Thyroid gland (tissue), 4 donors: ENCODE measurements at regions not wholly inside any gene's neighbourhood (a gene's known extent, or its start where the extent isn't known, plus 50 kb on each side); places are given as distances from the start of the nearest gene placed in this dataset.

Experiments
- DNase-seq, 2 donors: peaks; one replicate each; pipeline ENCODE4 v3.0.0-alpha.2; 2019
- H3K27ac ChIP-seq, 3 donors: fragments of 200-600 bp; sonication (generic); 1 replicate in 2 of 3; 2 replicates in 1 of 3; pipeline ENCODE4 v1.5.1; 2016 to 2019; ENCODE audit warnings: mild to moderate bottlenecking in 1 of 3, moderate library complexity in 1 of 3
- H3K27me3 ChIP-seq: fragments of 200-600 bp; sonication (generic); one replicate; pipeline ENCODE4 v1.5.1; 2019
- H3K36me3 ChIP-seq, 2 donors: fragments of 200-600 bp; sonication (generic); one replicate each; pipeline ENCODE4 v1.5.1; 2016 to 2019
- H3K4me1 ChIP-seq, 2 donors: fragments of 200-600 bp; sonication (generic); one replicate each; pipeline ENCODE4 v1.5.1; 2017 to 2019
- H3K4me3 ChIP-seq, 3 donors: fragments of 200-600 bp; sonication (generic); replicated peaks in 1 of 3; 1 replicate in 2 of 3; 2 replicates in 1 of 3; pipeline ENCODE4 v1.5.1; 2016; ENCODE audit warnings: mild to moderate bottlenecking in 1 of 3
- H3K9me3 ChIP-seq: fragments of 200-600 bp; sonication (generic); one replicate; pipeline ENCODE4 v1.5.1; 2017
- POLR2A ChIP-seq, 2 donors: fragments of 450-650 bp; IDR thresholded peaks; one replicate each; pipeline ENCODE4 v1.6.1; 2017; ENCODE audit warnings: antibody characterized with exemption in 2 of 2, mild to moderate bottlenecking in 2 of 2, moderate library complexity in 1 of 2
- WGBS, 2 donors: methylation state at CpG; one replicate each; pipeline ENCODE4 v1.1.5; 2017; 5-methylcytosine and 5-hydroxymethylcytosine counted together
- intact Hi-C: fragments of 100-400 bp; cut with DNase I; formaldehyde crosslinking; loops from one replicate; pipeline ENCODE4 v1.15.1; 2023
- TF ChIP-seq, protein P1 (sequence below), 6 experiments: fragments of 200-600 bp in 3 of 6; fragments of 450-650 bp in 3 of 6; sonication (generic) in 3 of 6; IDR thresholded peaks; one replicate each; pipeline ENCODE4 v1.5.1; 2016 to 2019; ENCODE audit warnings: antibody characterized with exemption in 6 of 6, mild to moderate bottlenecking in 2 of 6, inconsistent platforms in 1 of 6, moderate library complexity in 1 of 6

DNA sequence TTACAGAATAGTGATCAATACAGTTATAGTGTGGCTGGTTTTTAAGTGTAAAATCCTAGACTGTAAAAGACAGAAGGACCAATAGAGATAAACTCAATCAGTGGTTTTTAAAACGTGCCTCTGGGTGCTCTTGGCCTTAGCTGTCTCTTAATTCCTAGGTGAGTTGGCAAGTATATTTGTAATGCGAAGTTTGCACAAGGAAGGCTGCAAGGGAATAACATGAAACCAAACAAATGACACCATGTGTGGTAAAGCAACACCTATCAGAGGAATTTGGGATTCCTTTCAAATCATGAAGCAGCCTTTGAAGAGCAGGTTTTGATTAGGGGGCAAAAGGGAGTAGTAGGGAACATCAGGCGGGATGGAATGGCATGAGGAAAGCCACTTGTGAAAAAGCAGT is 284.6 kb downstream of the INHBA start:
- Histone ChIP-seq H3K27ac (no peak overlapping the region), H3K4me3 (no peak overlapping the region), H3K36me3 (no peaks in the 10 kb centered on the region), H3K4me1 (no peaks in the 10 kb centered on the region), H3K9me3 (no peaks in the 10 kb centered on the region), H3K27me3 (no peaks in the 10 kb centered on the region)
- TF ChIP-seq, protein P1, sequence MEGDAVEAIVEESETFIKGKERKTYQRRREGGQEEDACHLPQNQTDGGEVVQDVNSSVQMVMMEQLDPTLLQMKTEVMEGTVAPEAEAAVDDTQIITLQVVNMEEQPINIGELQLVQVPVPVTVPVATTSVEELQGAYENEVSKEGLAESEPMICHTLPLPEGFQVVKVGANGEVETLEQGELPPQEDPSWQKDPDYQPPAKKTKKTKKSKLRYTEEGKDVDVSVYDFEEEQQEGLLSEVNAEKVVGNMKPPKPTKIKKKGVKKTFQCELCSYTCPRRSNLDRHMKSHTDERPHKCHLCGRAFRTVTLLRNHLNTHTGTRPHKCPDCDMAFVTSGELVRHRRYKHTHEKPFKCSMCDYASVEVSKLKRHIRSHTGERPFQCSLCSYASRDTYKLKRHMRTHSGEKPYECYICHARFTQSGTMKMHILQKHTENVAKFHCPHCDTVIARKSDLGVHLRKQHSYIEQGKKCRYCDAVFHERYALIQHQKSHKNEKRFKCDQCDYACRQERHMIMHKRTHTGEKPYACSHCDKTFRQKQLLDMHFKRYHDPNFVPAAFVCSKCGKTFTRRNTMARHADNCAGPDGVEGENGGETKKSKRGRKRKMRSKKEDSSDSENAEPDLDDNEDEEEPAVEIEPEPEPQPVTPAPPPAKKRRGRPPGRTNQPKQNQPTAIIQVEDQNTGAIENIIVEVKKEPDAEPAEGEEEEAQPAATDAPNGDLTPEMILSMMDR (IDR thresholded peaks at IDR 0.05), result no peak
- TF ChIP-seq POLR2A (IDR thresholded peaks at IDR 0.05), result no peak
- no peak for DNase-seq
- intact Hi-C loops, result no loop called here
- 73 to 80% methylated on average over 3 of the region's 3 CpGs for WGBS, 2 donors

DNA sequence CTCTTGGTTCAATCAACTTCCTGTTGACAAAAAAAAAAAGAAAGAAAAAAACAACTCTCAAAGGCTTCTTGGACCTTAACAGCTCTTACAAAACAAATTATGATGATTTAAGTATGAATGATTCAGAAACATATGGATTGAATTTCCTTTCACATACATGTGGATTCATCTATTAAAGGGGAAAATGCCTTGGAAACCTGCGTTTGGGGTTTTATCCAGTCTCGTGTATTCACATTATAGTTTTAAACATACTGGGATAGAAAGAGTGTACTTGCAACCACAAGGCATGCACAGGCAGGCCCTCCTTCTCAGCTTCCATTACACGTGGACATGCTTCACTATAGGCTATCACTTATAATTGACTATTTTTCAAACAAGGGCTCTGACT is 286.7 kb downstream of the INHBA start:
- Histone ChIP-seq H3K4me3 (no peak overlapping the region), H3K27me3 (no peaks in the 10 kb centered on the region), H3K36me3 (no peaks in the 10 kb centered on the region), H3K4me1 (no peaks in the 10 kb centered on the region), H3K9me3 (no peaks in the 10 kb centered on the region), H3K27ac (no peak overlapping the region)
- WGBS, 2 donors, result 85 to 92% methylated on average over 3 of the region's 3 CpGs
- DNase-seq, result no peak
- TF ChIP-seq, protein P1 (IDR thresholded peaks at IDR 0.05), result no peak
- no peak for TF ChIP-seq POLR2A (IDR thresholded peaks at IDR 0.05)
- intact Hi-C loops, result no loop called here

DNA sequence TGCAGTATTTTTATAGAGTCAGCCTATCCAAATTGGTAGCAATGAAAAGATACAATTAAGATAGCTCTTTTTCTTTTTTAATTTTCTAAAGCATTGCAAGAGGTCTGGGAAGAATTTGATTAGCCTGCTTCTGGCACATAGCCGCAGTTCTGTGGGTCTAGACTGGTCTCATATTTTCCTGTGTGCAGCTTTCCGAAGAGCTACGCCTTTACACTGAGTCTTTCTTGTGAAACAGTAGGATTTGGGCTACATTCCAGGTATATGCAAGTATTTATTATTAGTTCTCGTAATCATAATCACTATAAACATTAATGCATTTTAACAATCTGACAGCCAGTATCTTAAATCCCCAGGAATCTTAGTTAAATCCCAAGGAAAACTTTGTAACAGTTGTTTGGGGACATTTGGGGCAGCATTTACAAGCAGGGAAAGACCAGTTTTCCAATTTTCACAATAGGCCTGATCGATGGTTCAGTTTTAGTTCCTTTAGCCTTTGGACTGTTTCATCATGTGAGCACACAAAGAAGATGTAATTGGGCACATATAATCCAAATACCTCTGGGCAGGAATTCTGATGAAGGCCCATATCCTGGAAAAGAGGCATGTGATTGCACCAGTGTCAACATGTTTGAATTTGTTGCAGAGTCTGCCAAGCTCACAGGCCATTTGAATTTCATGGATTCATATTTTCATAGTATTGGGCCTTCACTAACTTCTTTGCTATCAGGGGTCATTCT is 287.3 kb downstream of the INHBA start:
- WGBS, 2 donors, result 92 to 93% methylated on average over 5 of the region's 5 CpGs
- TF ChIP-seq POLR2A (IDR thresholded peaks at IDR 0.05), result no peak
- TF ChIP-seq, protein P1 (IDR thresholded peaks at IDR 0.05), result no peak
- Histone ChIP-seq H3K36me3 (no peaks in the 10 kb centered on the region), H3K4me1 (no peaks in the 10 kb centered on the region), H3K4me3 (no peak overlapping the region), H3K9me3 (no peaks in the 10 kb centered on the region), H3K27me3 (no peaks in the 10 kb centered on the region), H3K27ac (no peak overlapping the region)
- intact Hi-C loops, result no loop called here
- DNase-seq, result no peak

DNA sequence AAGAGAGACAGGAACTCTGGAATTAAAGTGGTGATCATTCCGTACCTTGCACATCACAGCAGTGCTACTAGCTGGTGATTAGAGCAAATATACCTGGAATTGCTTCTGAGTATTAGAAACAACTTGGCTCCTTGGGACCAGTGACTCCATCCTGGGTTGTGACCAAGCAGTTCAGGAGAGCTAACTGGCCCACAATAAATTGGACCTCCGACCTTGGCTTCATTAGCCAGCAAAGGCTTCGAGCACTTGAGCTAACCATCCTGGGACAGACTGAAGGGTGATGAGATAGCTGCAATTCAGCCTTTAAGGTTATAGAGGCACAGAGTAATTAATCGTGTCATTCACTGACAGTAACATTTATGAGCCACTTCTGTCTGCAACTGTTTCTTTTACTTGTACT is 287.8 kb downstream of the INHBA start:
- Histone ChIP-seq H3K4me1 (no peaks in the 10 kb centered on the region), H3K27me3 (no peaks in the 10 kb centered on the region), H3K27ac (no peak overlapping the region), H3K9me3 (no peaks in the 10 kb centered on the region), H3K4me3 (no peak overlapping the region), H3K36me3 (no peaks in the 10 kb centered on the region)
- 88 to 92% methylated on average over 4 of the region's 4 CpGs for WGBS, 2 donors
- no peak for DNase-seq
- TF ChIP-seq POLR2A (IDR thresholded peaks at IDR 0.05), result no peak
- TF ChIP-seq, protein P1 (IDR thresholded peaks at IDR 0.05), result no peak
- intact Hi-C loops, result no loop called here

DNA sequence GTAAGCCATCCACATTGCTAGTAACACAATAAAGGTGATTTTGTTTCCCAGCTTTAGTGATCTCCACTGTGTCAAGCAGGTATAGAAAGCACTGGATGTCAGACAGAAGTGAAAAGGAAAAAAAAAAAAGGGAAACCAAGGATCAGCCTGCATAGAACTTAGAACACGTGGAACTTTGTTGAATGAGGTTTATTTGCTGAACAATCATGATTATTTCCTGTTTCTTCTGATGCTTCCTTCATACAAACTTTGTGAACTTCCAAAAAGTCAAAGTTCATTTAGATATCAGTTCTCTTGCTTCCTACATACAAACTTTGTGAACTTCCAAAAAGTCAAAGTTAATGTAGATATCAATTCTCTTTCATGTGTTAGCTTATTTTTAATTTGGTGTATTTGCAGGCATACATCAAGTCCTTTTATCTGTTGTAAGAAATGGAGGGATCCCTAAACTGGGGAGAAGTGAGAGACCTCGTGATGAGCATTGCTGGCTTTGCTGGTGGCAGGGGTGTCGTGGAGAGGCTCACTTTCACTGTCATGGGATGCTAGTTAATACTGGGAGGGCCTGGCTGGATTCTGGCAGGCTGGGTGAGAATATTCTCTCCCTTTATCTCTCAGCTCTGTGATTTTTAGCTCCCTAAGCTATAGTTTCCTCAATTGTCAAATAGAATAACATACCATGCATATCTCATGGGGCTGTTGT is 298.4 kb downstream of the INHBA start:
- Histone ChIP-seq H3K4me3 (no peak overlapping the region), H3K27me3 (no peaks in the 10 kb centered on the region), H3K9me3 (no peaks in the 10 kb centered on the region), H3K4me1 (no peaks in the 10 kb centered on the region), H3K27ac (no peak overlapping the region), H3K36me3 (no peaks in the 10 kb centered on the region)
- intact Hi-C loops, result no loop called here
- TF ChIP-seq POLR2A (IDR thresholded peaks at IDR 0.05), result no peak
- TF ChIP-seq, protein P1 (IDR thresholded peaks at IDR 0.05), result no peak
- WGBS, 2 donors, result 66 to 69% methylated on average over 3 of the region's 3 CpGs
- DNase-seq, result no peak
